CD14-positive monocyte (primary cell): ENCODE measurements at regions not wholly inside any gene's neighbourhood (a gene's known extent, or its start where the extent isn't known, plus 50 kb on each side); places are given as distances from the start of the nearest gene placed in this dataset.

Experiments used
- DNase-seq, 3 donors: peaks; one replicate each; pipeline ENCODE4 v3.0.0-alpha.2; 2011 to 2022
- H2AFZ ChIP-seq: 2 replicates; pipeline ENCODE4 v1.6.0; 2012; ENCODE audit warnings: mild to moderate bottlenecking, low read depth, low read length, inconsistent platforms; ENCODE audit not compliant: insufficient read depth, poor library complexity, severe bottlenecking
- H3K27ac ChIP-seq, 2 donors: 1 replicate in 1 of 2; 2 replicates in 1 of 2; pipeline ENCODE4 v1.5.1; 2012 to 2013; ENCODE audit warnings: low read length in 2 of 2, control low read depth in 1 of 2, inconsistent platforms in 1 of 2, low read depth in 1 of 2, mild to moderate bottlenecking in 1 of 2
- H3K27me3 ChIP-seq, 2 donors: one replicate each; pipeline versions ENCODE4 v1.6.0 to v1.6.1; 2011 to 2013; ENCODE audit warnings: low read length in 2 of 2; ENCODE audit not compliant: control insufficient read depth in 2 of 2, insufficient read depth in 2 of 2
- H3K36me3 ChIP-seq, 2 donors: replicated peaks in 1 of 2; 1 replicate in 1 of 2; 2 replicates in 1 of 2; pipeline versions ENCODE4 v1.5.1 to v1.6.1; 2012 to 2013; ENCODE audit warnings: low read length in 2 of 2, control low read depth in 1 of 2, inconsistent platforms in 1 of 2, mild to moderate bottlenecking in 1 of 2; ENCODE audit not compliant: insufficient read depth in 2 of 2, control insufficient read depth in 1 of 2
- H3K4me1 ChIP-seq, 2 donors: 1 replicate in 1 of 2; 2 replicates in 1 of 2; pipeline versions ENCODE4 v1.5.1 to v1.6.1; 2012 to 2013; ENCODE audit warnings: low read length in 2 of 2, control low read depth in 1 of 2, inconsistent platforms in 1 of 2, mild to moderate bottlenecking in 1 of 2, moderate library complexity in 1 of 2; ENCODE audit not compliant: insufficient read depth in 2 of 2, control insufficient read depth in 1 of 2
- H3K4me2 ChIP-seq: replicated peaks from 2 replicates; pipeline ENCODE3; 2012; ENCODE audit warnings: low read length, moderate library complexity, mild to moderate bottlenecking; ENCODE audit not compliant: poor library complexity, severe bottlenecking; ENCODE audit errors: extremely low read depth
- H3K4me3 ChIP-seq, 3 experiments: fragments of 200-600 bp in 1 of 3; sonication (generic) in 1 of 3; replicated peaks in 1 of 3; 1 replicate in 2 of 3; 2 replicates in 1 of 3; pipeline ENCODE4 v1.5.1; 2011 to 2013; ENCODE audit warnings: low read length in 3 of 3, mild to moderate bottlenecking in 3 of 3, control low read depth in 2 of 3, low read depth in 2 of 3, inconsistent platforms in 1 of 3, moderate library complexity in 1 of 3
- H3K79me2 ChIP-seq: 2 replicates; pipeline ENCODE4 v1.6.0; 2012; ENCODE audit warnings: mild to moderate bottlenecking, control low read depth, inconsistent platforms, low read length, moderate library complexity; ENCODE audit not compliant: insufficient read depth
- H3K9ac ChIP-seq: 2 replicates; pipeline ENCODE4 v1.6.0; 2017; ENCODE audit warnings: low read length, mild to moderate bottlenecking; ENCODE audit not compliant: insufficient read depth, poor library complexity, severe bottlenecking
- H3K9me3 ChIP-seq, 2 donors: replicated peaks in 1 of 2; 1 replicate in 1 of 2; 2 replicates in 1 of 2; pipeline versions ENCODE4 v1.5.1 to v1.6.1; 2012 to 2013; ENCODE audit warnings: low read length in 2 of 2, control low read depth in 1 of 2; ENCODE audit not compliant: control insufficient read depth in 1 of 2, insufficient read depth in 1 of 2
- H4K20me1 ChIP-seq: 2 replicates; pipeline ENCODE4 v1.6.0; 2012; ENCODE audit warnings: mild to moderate bottlenecking, low read length, control low read depth, moderate library complexity; ENCODE audit not compliant: insufficient read depth
- H3K27ac Mint-ChIP-seq, 7 donors: one replicate each; pipeline ENCODE4 v1.8.0; 2020; ENCODE audit warnings: mild to moderate bottlenecking in 7 of 7, mixed read lengths in 7 of 7, moderate library complexity in 6 of 7, inconsistent platforms in 2 of 7
- H3K27me3 Mint-ChIP-seq, 3 donors: one replicate each; pipeline ENCODE4 v1.8.0; 2021 to 2022; ENCODE audit warnings: low read depth in 3 of 3, mild to moderate bottlenecking in 3 of 3, mixed read lengths in 3 of 3, moderate library complexity in 3 of 3, inconsistent platforms in 1 of 3
- H3K36me3 Mint-ChIP-seq, 2 donors: one replicate each; pipeline ENCODE4 v1.8.0; 2020; ENCODE audit warnings: mixed read lengths in 2 of 2, inconsistent platforms in 1 of 2, mild to moderate bottlenecking in 1 of 2
- H3K4me1 Mint-ChIP-seq: one replicate; pipeline ENCODE4 v1.8.0; 2020; ENCODE audit warnings: mild to moderate bottlenecking, mixed read lengths
- H3K4me3 Mint-ChIP-seq, 2 donors: one replicate each; pipeline ENCODE4 v1.8.0; 2020; ENCODE audit warnings: mild to moderate bottlenecking in 2 of 2, mixed read lengths in 2 of 2, moderate library complexity in 1 of 2
- H3K9me3 Mint-ChIP-seq, 7 donors: one replicate each; pipeline ENCODE4 v1.8.0; 2020 to 2022; ENCODE audit warnings: mixed read lengths in 7 of 7, mild to moderate bottlenecking in 6 of 7, moderate library complexity in 6 of 7, inconsistent platforms in 2 of 7
- CTCF ChIP-seq: fragments of 200-600 bp; IDR thresholded peaks from one replicate; pipeline ENCODE4 v1.8.0; 2022; ENCODE audit warnings: antibody characterized with exemption, mild to moderate bottlenecking
- WGBS: methylation state at CpG from one replicate; pipeline ENCODE4 v1.1.5; 2013; ENCODE audit warnings: missing lambda C conversion rate; ENCODE audit not compliant: insufficient coverage; 5-methylcytosine and 5-hydroxymethylcytosine counted together
- intact Hi-C, 2 donors: fragments of 100-400 bp; cut with micrococcal nuclease; formaldehyde crosslinking; loops; one replicate each; pipeline versions ENCODE4 v1.15.0 to v1.15.1; 2023

- Mint-ChIP-seq H3K4me1 (no peaks in the 10 kb centered on the region), H3K4me3 (no peak overlapping the region), H3K27ac (no peak overlapping the region), H3K27me3 (peaks cover 4 to 11% (median 9%) of the 10 kb centered on the region in 3 donors), H3K9me3 (peaks cover 5 to 19% (median 10%) of the 10 kb centered on the region in 7 donors), H3K36me3 (no peaks in the 10 kb centered on the region)
- Histone ChIP-seq H3K4me1 (no peaks in the 10 kb centered on the region), H3K36me3 (no peaks in the 10 kb centered on the region), H3K79me2 (no peaks in the 10 kb centered on the region), H3K9me3 (peaks cover 6 to 8% of the 10 kb centered on the region in 2 donors), H3K9ac (no peak overlapping the region), H2AFZ (no peak overlapping the region), H3K27me3 (peaks cover 0 to 3% of the 10 kb centered on the region in 2 donors), H4K20me1 (no peaks in the 10 kb centered on the region), H3K4me3 (no peak overlapping the region), H3K4me2 (no peak overlapping the region), H3K27ac (no peak overlapping the region)
- no CpG with 5 or more reads among the region's 2 CpGs for WGBS
- intact Hi-C loops: no loop called here
- DNase-seq: no peak
- TF ChIP-seq CTCF: no peak
These were observed 51.0 kb upstream of the MBNL2 start for GRCh38 chr13:97171136-97171535.
